ENCODE measurements at regions not wholly inside any gene's neighbourhood (a gene's known extent, or its start where the extent isn't known, plus 50 kb on each side); places are given as distances from the start of the nearest gene placed in this dataset.

- no peak overlapping the region for H3K4me3 ChIP-seq (ENCODE audit: control insufficient read depth in 2 of 3, extremely low read depth in 1 of 3, insufficient read depth in 2 of 3, low read depth in 1 of 3, low read length in 3 of 3)
- no peak overlapping the region for H3K27ac ChIP-seq (ENCODE audit: control insufficient read depth, insufficient read depth, low read length)
- DNase-seq (ENCODE audit: low read depth, low spot score) (no peak), FAIRE-seq (no peak)
- H2AFZ ChIP-seq (ENCODE audit: control insufficient read depth, low read length): no peak overlapping the region
- H4K20me1 ChIP-seq (ENCODE audit: control insufficient read depth, extremely low read depth, insufficient read depth, low read length): no peaks in the 10 kb centered on the region
- H3K4me1 ChIP-seq (ENCODE audit: control insufficient read depth, extremely low read depth, insufficient read depth, low read length): no peaks in the 10 kb centered on the region
- dilution Hi-C loops (cut with MboI; ENCODE audit: extremely low pct_ligation_motif_present, low sequenced_read_pairs): no loop called here
- H3K4me2 ChIP-seq (ENCODE audit: control insufficient read depth, extremely low read depth, insufficient read depth, low read depth, low read length): no peak overlapping the region
- TF ChIP-seq EZH2 (IDR thresholded peaks at IDR 0.05; ENCODE audit: low read length): no peak
- TF ChIP-seq, protein P1, sequence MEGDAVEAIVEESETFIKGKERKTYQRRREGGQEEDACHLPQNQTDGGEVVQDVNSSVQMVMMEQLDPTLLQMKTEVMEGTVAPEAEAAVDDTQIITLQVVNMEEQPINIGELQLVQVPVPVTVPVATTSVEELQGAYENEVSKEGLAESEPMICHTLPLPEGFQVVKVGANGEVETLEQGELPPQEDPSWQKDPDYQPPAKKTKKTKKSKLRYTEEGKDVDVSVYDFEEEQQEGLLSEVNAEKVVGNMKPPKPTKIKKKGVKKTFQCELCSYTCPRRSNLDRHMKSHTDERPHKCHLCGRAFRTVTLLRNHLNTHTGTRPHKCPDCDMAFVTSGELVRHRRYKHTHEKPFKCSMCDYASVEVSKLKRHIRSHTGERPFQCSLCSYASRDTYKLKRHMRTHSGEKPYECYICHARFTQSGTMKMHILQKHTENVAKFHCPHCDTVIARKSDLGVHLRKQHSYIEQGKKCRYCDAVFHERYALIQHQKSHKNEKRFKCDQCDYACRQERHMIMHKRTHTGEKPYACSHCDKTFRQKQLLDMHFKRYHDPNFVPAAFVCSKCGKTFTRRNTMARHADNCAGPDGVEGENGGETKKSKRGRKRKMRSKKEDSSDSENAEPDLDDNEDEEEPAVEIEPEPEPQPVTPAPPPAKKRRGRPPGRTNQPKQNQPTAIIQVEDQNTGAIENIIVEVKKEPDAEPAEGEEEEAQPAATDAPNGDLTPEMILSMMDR (optimal IDR thresholded peaks at IDR 0.05 in 1 of 3, IDR thresholded peaks at IDR 0.05 in 1 of 3, conservative IDR thresholded peaks at IDR 0.05 in 1 of 3; ENCODE audit: extremely low read depth in 1 of 3, insufficient read depth in 2 of 3, low read length in 3 of 3): no peak
- no peaks in the 10 kb centered on the region for H3K79me2 ChIP-seq (ENCODE audit: control insufficient read depth, insufficient read depth, low read length)
- H3K9ac ChIP-seq (ENCODE audit: control insufficient read depth, extremely low read depth, insufficient read depth, low read length): no peak overlapping the region
- peaks cover 7% of the 10 kb centered on the region for H3K27me3 ChIP-seq (ENCODE audit: control insufficient read depth, extremely low read depth, insufficient read depth, low read length)
- no peaks in the 10 kb centered on the region for H3K9me3 ChIP-seq (ENCODE audit: control insufficient read depth, low read depth, low read length)
- no peaks in the 10 kb centered on the region for H3K9me1 ChIP-seq (ENCODE audit: control insufficient read depth, extremely low read depth, insufficient read depth, low read length)
- no peaks in the 10 kb centered on the region for H3K36me3 ChIP-seq (ENCODE audit: control insufficient read depth in 2 of 2, extremely low read depth in 1 of 2, insufficient read depth in 2 of 2, low read length in 2 of 2)
These were observed 178.3 kb upstream of the PDE1C start for GRCh38 chr7:32248522-32248921.

DNA sequence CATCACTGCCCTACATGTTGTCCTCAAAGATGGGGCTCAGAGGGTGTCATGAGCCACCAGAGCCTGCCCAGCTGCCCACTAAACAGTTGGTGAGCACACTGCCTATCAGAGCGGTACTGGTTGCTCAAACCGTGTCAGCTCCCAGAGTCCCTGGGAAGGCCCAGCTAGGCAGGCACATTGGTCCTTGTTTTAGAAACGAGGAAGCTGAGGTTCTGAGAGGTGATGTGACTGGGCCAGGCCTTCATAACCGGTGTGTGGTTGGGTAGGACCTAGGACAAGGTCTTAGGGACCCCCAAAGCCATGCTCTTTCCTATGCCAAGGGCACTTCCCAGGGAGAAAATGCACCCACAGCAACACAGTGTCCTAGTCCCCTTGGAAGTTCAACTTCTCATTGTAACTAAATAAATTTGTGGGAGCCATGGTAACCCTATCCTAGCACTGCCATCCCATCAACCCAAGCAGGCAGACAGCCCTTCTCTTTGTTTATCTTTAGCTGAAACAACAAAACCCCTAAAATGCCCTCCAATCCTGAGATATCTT, 174.7 kb upstream of the PDE1C start:
- no peaks in the 10 kb centered on the region for H3K9me1 ChIP-seq (ENCODE audit: control insufficient read depth, extremely low read depth, insufficient read depth, low read length)
- no peaks in the 10 kb centered on the region for H4K20me1 ChIP-seq (ENCODE audit: control insufficient read depth, extremely low read depth, insufficient read depth, low read length)
- H3K9ac ChIP-seq (ENCODE audit: control insufficient read depth, extremely low read depth, insufficient read depth, low read length): no peak overlapping the region
- H2AFZ ChIP-seq (ENCODE audit: control insufficient read depth, low read length): no peak overlapping the region
- no peak for DNase-seq (ENCODE audit: low read depth, low spot score)
- dilution Hi-C loops (cut with MboI; ENCODE audit: extremely low pct_ligation_motif_present, low sequenced_read_pairs): no loop called here
- no peak for TF ChIP-seq EZH2 (IDR thresholded peaks at IDR 0.05; ENCODE audit: low read length)
- TF ChIP-seq, protein P1 (optimal IDR thresholded peaks at IDR 0.05 in 1 of 3, IDR thresholded peaks at IDR 0.05 in 1 of 3, conservative IDR thresholded peaks at IDR 0.05 in 1 of 3; ENCODE audit: extremely low read depth in 1 of 3, insufficient read depth in 2 of 3, low read length in 3 of 3): no peak
- H3K9me3 ChIP-seq (ENCODE audit: control insufficient read depth, low read depth, low read length): no peaks in the 10 kb centered on the region
- no peak for FAIRE-seq
- H3K4me3 ChIP-seq (ENCODE audit: control insufficient read depth in 2 of 3, extremely low read depth in 1 of 3, insufficient read depth in 2 of 3, low read depth in 1 of 3, low read length in 3 of 3): no peak overlapping the region
- no peak overlapping the region for H3K27ac ChIP-seq (ENCODE audit: control insufficient read depth, insufficient read depth, low read length)
- H3K79me2 ChIP-seq (ENCODE audit: control insufficient read depth, insufficient read depth, low read length): no peaks in the 10 kb centered on the region
- no peak overlapping the region for H3K4me2 ChIP-seq (ENCODE audit: control insufficient read depth, extremely low read depth, insufficient read depth, low read depth, low read length)
- H3K36me3 ChIP-seq (ENCODE audit: control insufficient read depth in 2 of 2, extremely low read depth in 1 of 2, insufficient read depth in 2 of 2, low read length in 2 of 2): no peaks in the 10 kb centered on the region
- no peaks in the 10 kb centered on the region for H3K4me1 ChIP-seq (ENCODE audit: control insufficient read depth, extremely low read depth, insufficient read depth, low read length)
- H3K27me3 ChIP-seq (ENCODE audit: control insufficient read depth, extremely low read depth, insufficient read depth, low read length): no peaks in the 10 kb centered on the region
